Panc1 (cell line): ENCODE measurements at regions not wholly inside any gene's neighbourhood (a gene's known extent, or its start where the extent isn't known, plus 50 kb on each side); places are given as distances from the start of the nearest gene placed in this dataset.

Source experiments
- ATAC-seq: fragments of 200-7000 bp; cut with Tn5 transposase; 2 replicates; pipeline ENCODE4 v1.9.1; 2020; ENCODE audit warnings: mild to moderate bottlenecking, moderate library complexity
- BruUV-seq: library from RNA; stranded (reverse); fragments of 400-500 nt; replicated peaks from 2 replicates; lab custom pipeline; 2021; lab: Mats Ljungman, UMichigan
- CTCF ChIA-PET: fragments of 300-600 bp; sonication (Branson Sonifier 250); formaldehyde crosslinking; loops from one replicate; lab custom pipeline; 2022; ENCODE audit warnings: antibody characterized with exemption; lab: Charles Lee
- POLR2A ChIA-PET: fragments of 300-600 bp; sonication (Branson Sonifier 250); formaldehyde crosslinking; loops from one replicate; lab custom pipeline; 2022; ENCODE audit warnings: antibody characterized with exemption; lab: Charles Lee
- DNase-seq: peaks from one replicate; pipeline ENCODE4 v3.0.0-alpha.2; 2010; ENCODE audit warnings: low read depth, low spot score
- H3K27ac ChIP-seq: 2 replicates; pipeline ENCODE4 v1.5.1; 2011; ENCODE audit warnings: mild to moderate bottlenecking, low read length, inconsistent platforms
- H3K27me3 ChIP-seq: fragments of 200-500 bp; sonication (Bioruptor generic); 2 replicates; pipeline ENCODE4 v1.6.0; 2014; ENCODE audit warnings: low read length, inconsistent platforms; ENCODE audit not compliant: control insufficient read depth, insufficient read depth
- H3K36me3 ChIP-seq: fragments of 200-500 bp; sonication (Bioruptor generic); 2 replicates; pipeline ENCODE4 v1.5.1; 2014; ENCODE audit warnings: inconsistent platforms, mild to moderate bottlenecking, low read length, moderate library complexity; ENCODE audit not compliant: control insufficient read depth, insufficient read depth
- H3K4me1 ChIP-seq: 2 replicates; pipeline ENCODE4 v1.5.1; 2011; ENCODE audit warnings: inconsistent platforms, mild to moderate bottlenecking, low read length, moderate library complexity; ENCODE audit not compliant: control insufficient read depth, insufficient read depth
- H3K4me3 ChIP-seq, 2 experiments: 2 replicates each; pipeline ENCODE4 v1.5.1; 2011 to 2012; ENCODE audit warnings: low read depth in 2 of 2, low read length in 2 of 2, mild to moderate bottlenecking in 2 of 2, inconsistent platforms in 1 of 2, moderate library complexity in 1 of 2
- H3K9me3 ChIP-seq: fragments of 200-500 bp; sonication (Bioruptor generic); 2 replicates; pipeline ENCODE4 v1.5.1; 2014; ENCODE audit warnings: low read depth, mild to moderate bottlenecking, inconsistent platforms, low read length, moderate library complexity; ENCODE audit not compliant: control insufficient read depth, insufficient read depth
- POLR2AphosphoS5 ChIP-seq: IDR thresholded peaks from 2 replicates; pipeline ENCODE4 v1.6.1; 2012; ENCODE audit warnings: mild to moderate bottlenecking, low read depth, low read length, moderate library complexity
- SIN3A ChIP-seq: IDR thresholded peaks from 2 replicates; pipeline ENCODE4 v1.6.1; 2012; ENCODE audit warnings: low read depth, mild to moderate bottlenecking, low read length, moderate library complexity, borderline replicate concordance; ENCODE audit not compliant: insufficient read depth
- TCF7L2 ChIP-seq: IDR thresholded peaks from 2 replicates; pipeline ENCODE4 v1.6.1; 2011; ENCODE audit warnings: mild to moderate bottlenecking, low read depth, low read length, inconsistent platforms
- in situ Hi-C: cut with HindIII; loops from 2 replicates; pipeline ENCODE4 v1.10.0; 2016; ENCODE audit warnings: low sequenced_read_pairs, low pct_unique_long_range_greater_than_20kb
- intact Hi-C: fragments of 100-400 bp; cut with micrococcal nuclease; formaldehyde crosslinking; loops from one replicate; pipeline ENCODE4 v1.10.0; 2022; ENCODE audit not compliant: unreplicated experiment
- TF ChIP-seq, protein P1 (sequence below), 2 experiments: IDR thresholded peaks; 2 replicates each; pipeline ENCODE4 v1.6.1; 2011 to 2012; ENCODE audit warnings: low read depth in 2 of 2, control low read depth in 1 of 2, low read length in 1 of 2, mild to moderate bottlenecking in 1 of 2, moderate library complexity in 1 of 2; ENCODE audit not compliant: insufficient read depth in 1 of 2
- TF ChIP-seq, protein P2 (sequence below): fragments of 450-650 bp; IDR thresholded peaks from 2 replicates; pipeline ENCODE4 v1.5.1; 2017; ENCODE audit warnings: mild to moderate bottlenecking

DNA sequence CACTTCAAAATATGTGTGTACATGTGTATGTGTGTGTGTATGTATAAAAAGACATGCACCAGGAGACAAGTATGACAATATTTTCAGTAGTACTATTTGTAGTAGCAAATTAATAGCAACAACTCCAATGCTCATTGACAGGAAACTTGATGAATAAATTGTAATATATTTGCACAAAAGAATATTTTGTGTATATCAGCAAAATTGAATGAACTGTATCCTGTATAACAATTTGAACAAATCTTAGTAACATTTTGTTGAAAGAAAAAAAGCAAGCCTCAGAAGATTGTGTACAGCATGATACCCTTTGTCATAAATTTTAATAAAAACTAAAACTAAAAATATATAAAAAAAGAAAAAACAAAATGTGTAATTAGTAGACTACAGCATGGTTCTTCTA is 1367.3 kb upstream of the TMEFF2 start:
- intact Hi-C loops (no loop called here), in situ Hi-C loops (no loop called here)
- BruUV-seq: no TSS peak
- Histone ChIP-seq H3K4me3 (no peak overlapping the region), H3K27me3 (no peaks in the 10 kb centered on the region), H3K9me3 (no peaks in the 10 kb centered on the region), H3K36me3 (no peaks in the 10 kb centered on the region), H3K27ac (no peak overlapping the region), H3K4me1 (no peaks in the 10 kb centered on the region)
- TF ChIP-seq, protein P1, sequence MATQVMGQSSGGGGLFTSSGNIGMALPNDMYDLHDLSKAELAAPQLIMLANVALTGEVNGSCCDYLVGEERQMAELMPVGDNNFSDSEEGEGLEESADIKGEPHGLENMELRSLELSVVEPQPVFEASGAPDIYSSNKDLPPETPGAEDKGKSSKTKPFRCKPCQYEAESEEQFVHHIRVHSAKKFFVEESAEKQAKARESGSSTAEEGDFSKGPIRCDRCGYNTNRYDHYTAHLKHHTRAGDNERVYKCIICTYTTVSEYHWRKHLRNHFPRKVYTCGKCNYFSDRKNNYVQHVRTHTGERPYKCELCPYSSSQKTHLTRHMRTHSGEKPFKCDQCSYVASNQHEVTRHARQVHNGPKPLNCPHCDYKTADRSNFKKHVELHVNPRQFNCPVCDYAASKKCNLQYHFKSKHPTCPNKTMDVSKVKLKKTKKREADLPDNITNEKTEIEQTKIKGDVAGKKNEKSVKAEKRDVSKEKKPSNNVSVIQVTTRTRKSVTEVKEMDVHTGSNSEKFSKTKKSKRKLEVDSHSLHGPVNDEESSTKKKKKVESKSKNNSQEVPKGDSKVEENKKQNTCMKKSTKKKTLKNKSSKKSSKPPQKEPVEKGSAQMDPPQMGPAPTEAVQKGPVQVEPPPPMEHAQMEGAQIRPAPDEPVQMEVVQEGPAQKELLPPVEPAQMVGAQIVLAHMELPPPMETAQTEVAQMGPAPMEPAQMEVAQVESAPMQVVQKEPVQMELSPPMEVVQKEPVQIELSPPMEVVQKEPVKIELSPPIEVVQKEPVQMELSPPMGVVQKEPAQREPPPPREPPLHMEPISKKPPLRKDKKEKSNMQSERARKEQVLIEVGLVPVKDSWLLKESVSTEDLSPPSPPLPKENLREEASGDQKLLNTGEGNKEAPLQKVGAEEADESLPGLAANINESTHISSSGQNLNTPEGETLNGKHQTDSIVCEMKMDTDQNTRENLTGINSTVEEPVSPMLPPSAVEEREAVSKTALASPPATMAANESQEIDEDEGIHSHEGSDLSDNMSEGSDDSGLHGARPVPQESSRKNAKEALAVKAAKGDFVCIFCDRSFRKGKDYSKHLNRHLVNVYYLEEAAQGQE (IDR thresholded peaks at IDR 0.05; ENCODE audit: insufficient read depth in 1 of 2, low read depth in 2 of 2, low read length in 1 of 2): no peak
- TF ChIP-seq POLR2AphosphoS5 (no peak), TCF7L2 (no peak), SIN3A (no peak)
- TF ChIP-seq, protein P2, sequence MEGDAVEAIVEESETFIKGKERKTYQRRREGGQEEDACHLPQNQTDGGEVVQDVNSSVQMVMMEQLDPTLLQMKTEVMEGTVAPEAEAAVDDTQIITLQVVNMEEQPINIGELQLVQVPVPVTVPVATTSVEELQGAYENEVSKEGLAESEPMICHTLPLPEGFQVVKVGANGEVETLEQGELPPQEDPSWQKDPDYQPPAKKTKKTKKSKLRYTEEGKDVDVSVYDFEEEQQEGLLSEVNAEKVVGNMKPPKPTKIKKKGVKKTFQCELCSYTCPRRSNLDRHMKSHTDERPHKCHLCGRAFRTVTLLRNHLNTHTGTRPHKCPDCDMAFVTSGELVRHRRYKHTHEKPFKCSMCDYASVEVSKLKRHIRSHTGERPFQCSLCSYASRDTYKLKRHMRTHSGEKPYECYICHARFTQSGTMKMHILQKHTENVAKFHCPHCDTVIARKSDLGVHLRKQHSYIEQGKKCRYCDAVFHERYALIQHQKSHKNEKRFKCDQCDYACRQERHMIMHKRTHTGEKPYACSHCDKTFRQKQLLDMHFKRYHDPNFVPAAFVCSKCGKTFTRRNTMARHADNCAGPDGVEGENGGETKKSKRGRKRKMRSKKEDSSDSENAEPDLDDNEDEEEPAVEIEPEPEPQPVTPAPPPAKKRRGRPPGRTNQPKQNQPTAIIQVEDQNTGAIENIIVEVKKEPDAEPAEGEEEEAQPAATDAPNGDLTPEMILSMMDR: no peak
- DNase-seq (no peak), ATAC-seq (no peak)
- ChIA-PET CTCF (no interaction called here), POLR2A (no interaction called here)

DNA sequence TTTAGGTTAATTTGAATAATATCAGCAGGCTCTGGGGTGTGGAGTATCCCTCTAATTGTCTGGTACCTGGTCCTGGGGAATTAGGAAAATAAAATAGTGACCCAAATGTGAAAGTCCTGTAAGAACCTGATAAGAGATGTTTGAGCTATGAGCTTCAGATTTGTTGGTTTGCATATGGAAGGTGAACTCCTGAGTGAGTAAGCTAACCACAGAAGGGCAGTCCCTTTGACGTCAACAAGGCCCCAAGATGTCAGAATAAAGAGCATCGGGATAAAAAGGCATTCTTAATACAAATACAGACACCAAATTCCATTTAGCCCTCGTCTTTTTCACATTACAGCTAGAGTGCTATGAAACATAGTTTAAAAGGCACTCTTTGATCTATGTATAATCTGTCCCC is 1366.3 kb upstream of the TMEFF2 start:
- intact Hi-C loops: no loop called here
- Histone ChIP-seq H3K4me3 (no peak overlapping the region), H3K27ac (no peak overlapping the region), H3K27me3 (no peaks in the 10 kb centered on the region), H3K36me3 (no peaks in the 10 kb centered on the region), H3K4me1 (no peaks in the 10 kb centered on the region), H3K9me3 (no peaks in the 10 kb centered on the region)
- no peak for DNase-seq
- BruUV-seq: no TSS peak
- no peak for ATAC-seq
- in situ Hi-C loops: no loop called here
- ChIA-PET POLR2A (no interaction called here), CTCF (no interaction called here)
- TF ChIP-seq, protein P1 (IDR thresholded peaks at IDR 0.05; ENCODE audit: insufficient read depth in 1 of 2, low read depth in 2 of 2, low read length in 1 of 2): no peak
- no peak for TF ChIP-seq SIN3A
